PFSK-1 (cell line): ENCODE measurements at regions not wholly inside any gene's neighbourhood (a gene's known extent, or its start where the extent isn't known, plus 50 kb on each side); places are given as distances from the start of the nearest gene placed in this dataset.

Experiments used
- POLR2AphosphoS5 ChIP-seq: IDR thresholded peaks from 2 replicates; pipeline ENCODE4 v1.6.1; 2012; ENCODE audit warnings: low read depth, mild to moderate bottlenecking, control low read depth, low read length, moderate library complexity
- REST ChIP-seq, 2 experiments: IDR thresholded peaks; 2 replicates each; pipeline versions ENCODE4 v1.6.1 to v1.8.0; 2011 to 2012; ENCODE audit warnings: low read depth in 2 of 2, low read length in 2 of 2, control low read depth in 1 of 2, inconsistent platforms in 1 of 2, mild to moderate bottlenecking in 1 of 2, moderate library complexity in 1 of 2; ENCODE audit not compliant: insufficient read depth in 1 of 2

GRCh38 chr2:60259781-60260180, 293.7 kb downstream of the BCL11A start:
- TF ChIP-seq POLR2AphosphoS5 (no peak), REST (IDR thresholded peaks at IDR 0.05; ENCODE audit: insufficient read depth in 1 of 2, low read depth in 2 of 2, low read length in 2 of 2) (no peak)
